ENCODE measurements at regions not wholly inside any gene's neighbourhood (a gene's known extent, or its start where the extent isn't known, plus 50 kb on each side); places are given as distances from the start of the nearest gene placed in this dataset.

DNA sequence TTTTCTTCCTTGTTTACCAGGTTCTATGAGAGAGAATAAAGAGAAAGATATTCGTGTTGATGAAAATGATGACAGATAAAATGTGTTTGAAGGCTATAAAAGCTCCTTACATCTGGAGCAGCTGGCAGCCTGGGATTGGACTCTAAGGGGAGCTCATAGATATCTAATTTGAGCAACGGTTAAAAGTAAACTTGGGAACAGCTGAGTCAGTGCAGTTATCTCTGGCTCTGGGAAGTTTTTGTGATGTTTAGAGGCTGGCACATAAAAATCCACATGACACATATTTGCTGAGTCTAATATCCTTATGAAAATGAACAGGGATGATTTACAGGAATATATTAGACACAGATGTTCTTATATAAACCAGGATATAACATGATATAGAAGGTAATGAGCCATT lies 331.8 kb upstream of the TENM3 start:
- H3K27ac Mint-ChIP-seq (ENCODE audit: unreplicated experiment), result peak overlapping the region; percentile 51

DNA sequence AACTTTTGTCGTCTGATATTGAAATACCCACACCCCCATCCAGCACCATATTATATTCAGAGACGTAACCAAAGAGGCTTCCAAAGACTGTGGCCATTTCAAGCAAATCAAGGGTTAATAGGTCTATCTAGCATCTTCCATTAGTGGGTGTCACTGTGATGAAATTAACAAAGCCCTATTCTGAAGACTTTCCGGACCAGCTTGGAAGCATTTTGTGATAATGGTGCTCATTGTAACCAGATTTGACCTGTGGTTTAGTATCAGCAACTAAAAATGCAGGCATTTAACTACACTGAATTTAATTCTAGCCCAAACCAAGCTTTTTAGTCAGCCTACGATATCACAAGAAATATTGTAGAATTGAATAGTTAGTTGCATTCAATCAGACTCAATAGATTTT lies 309.7 kb upstream of the TENM3 start:
- Mint-ChIP-seq H3K36me3 (ENCODE audit: unreplicated experiment) (peaks cover 8% of the 10 kb centered on the region), H3K4me3 (ENCODE audit: unreplicated experiment) (no peak overlapping the region), H3K27ac (ENCODE audit: unreplicated experiment) (no peak overlapping the region), H3K27me3 (ENCODE audit: unreplicated experiment) (no peaks in the 10 kb centered on the region), H3K4me1 (ENCODE audit: unreplicated experiment) (no peaks in the 10 kb centered on the region), H3K9me3 (ENCODE audit: unreplicated experiment) (peaks cover 26% of the 10 kb centered on the region)
- TF ChIP-seq CTCF (IDR thresholded peaks at IDR 0.05), result no peak
- no peak for DNase-seq (ENCODE audit: extremely low spot score, unreplicated experiment)

More for the DNA sequence above, 331.8 kb upstream of the TENM3 start:
- DNase-seq (ENCODE audit: extremely low spot score, unreplicated experiment), result no peak
- Mint-ChIP-seq H3K9me3 (ENCODE audit: unreplicated experiment) (peaks cover 22% of the 10 kb centered on the region), H3K4me3 (ENCODE audit: unreplicated experiment) (no peak overlapping the region), H3K36me3 (ENCODE audit: unreplicated experiment) (peaks cover 6% of the 10 kb centered on the region), H3K4me1 (ENCODE audit: unreplicated experiment) (peaks cover 27% of the 10 kb centered on the region), H3K27me3 (ENCODE audit: unreplicated experiment) (no peaks in the 10 kb centered on the region)
- peak; percentile 26 for TF ChIP-seq CTCF (IDR thresholded peaks at IDR 0.05)

- DNase-seq (ENCODE audit: extremely low spot score, unreplicated experiment), result no peak
- H3K27me3 Mint-ChIP-seq (ENCODE audit: unreplicated experiment), result no peaks in the 10 kb centered on the region
- no peak overlapping the region for H3K27ac Mint-ChIP-seq (ENCODE audit: unreplicated experiment)
- H3K4me1 Mint-ChIP-seq (ENCODE audit: unreplicated experiment), result no peaks in the 10 kb centered on the region
- no peaks in the 10 kb centered on the region for H3K9me3 Mint-ChIP-seq (ENCODE audit: unreplicated experiment)
- H3K4me3 Mint-ChIP-seq (ENCODE audit: unreplicated experiment), result no peak overlapping the region
- TF ChIP-seq CTCF (IDR thresholded peaks at IDR 0.05), result no peak
- H3K36me3 Mint-ChIP-seq (ENCODE audit: unreplicated experiment), result no peaks in the 10 kb centered on the region
Measured at GRCh38 chr4:181938631-181939030, 304.6 kb upstream of the TENM3 start.

DNA sequence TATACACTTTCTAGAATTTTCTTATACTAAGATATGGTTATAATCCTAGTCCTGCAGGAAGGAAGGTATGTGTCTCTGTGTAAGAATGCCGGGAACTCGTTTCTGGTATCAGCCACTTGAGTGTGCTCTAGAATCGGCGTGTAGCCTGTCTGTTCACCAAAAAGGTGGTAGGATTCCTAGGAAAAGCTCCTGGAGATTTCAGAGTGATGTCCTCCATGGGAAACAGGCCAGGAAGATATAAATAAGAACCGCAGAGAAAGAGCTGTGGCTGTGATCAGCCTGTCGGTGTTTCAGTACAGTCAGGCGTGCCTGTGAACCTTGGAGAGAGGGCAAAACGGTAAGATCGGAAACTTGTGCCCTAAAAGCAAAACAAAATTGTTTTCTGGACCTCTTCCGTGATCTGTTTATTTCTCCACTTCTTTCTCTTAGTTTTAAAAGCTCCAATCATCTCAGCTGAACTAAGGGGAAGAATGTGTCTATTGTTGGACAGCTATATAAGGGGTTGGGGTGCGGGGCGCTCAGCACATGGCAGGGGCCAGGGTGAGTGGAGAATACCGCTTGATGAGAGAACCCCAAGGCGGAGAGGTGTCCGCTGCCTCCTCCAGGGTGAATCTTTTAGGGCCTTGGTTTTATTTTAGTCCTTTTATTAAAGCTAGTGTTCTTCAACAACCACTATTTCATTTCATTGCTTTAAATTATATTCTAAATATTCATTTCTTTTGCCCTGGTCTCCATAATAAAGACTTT lies 303.8 kb upstream of the TENM3 start:
- Mint-ChIP-seq H3K4me3 (ENCODE audit: unreplicated experiment) (no peak overlapping the region), H3K27me3 (ENCODE audit: unreplicated experiment) (no peaks in the 10 kb centered on the region), H3K36me3 (ENCODE audit: unreplicated experiment) (no peaks in the 10 kb centered on the region), H3K27ac (ENCODE audit: unreplicated experiment) (no peak overlapping the region), H3K9me3 (ENCODE audit: unreplicated experiment) (no peaks in the 10 kb centered on the region), H3K4me1 (ENCODE audit: unreplicated experiment) (no peaks in the 10 kb centered on the region)
- no peak for TF ChIP-seq CTCF (IDR thresholded peaks at IDR 0.05)
- DNase-seq (ENCODE audit: extremely low spot score, unreplicated experiment), result no peak

DNA sequence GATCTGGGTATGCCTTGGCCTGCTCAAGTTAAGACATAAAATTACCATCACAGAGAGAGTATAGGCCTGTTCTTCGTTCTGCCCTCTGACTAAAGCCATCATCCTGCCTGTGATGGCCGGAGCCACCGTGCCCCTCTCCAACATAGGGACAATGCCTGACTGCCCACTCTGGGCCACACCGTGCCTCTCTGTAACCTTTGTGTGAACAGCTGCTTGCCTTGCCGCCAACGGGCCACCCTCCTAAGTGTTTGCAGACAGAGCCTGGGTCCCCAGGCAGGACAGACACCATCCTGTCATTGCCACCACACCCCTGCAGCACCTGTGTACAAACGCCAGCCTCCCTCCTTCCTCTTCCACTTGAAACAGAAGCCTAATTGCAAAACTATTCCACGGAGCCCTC lies 298.7 kb upstream of the TENM3 start:
- no peaks in the 10 kb centered on the region for H3K27me3 Mint-ChIP-seq (ENCODE audit: unreplicated experiment)
- no peaks in the 10 kb centered on the region for H3K9me3 Mint-ChIP-seq (ENCODE audit: unreplicated experiment)
- H3K4me3 Mint-ChIP-seq (ENCODE audit: unreplicated experiment), result no peak overlapping the region
- no peaks in the 10 kb centered on the region for H3K36me3 Mint-ChIP-seq (ENCODE audit: unreplicated experiment)
- no peak for TF ChIP-seq CTCF (IDR thresholded peaks at IDR 0.05)
- no peaks in the 10 kb centered on the region for H3K4me1 Mint-ChIP-seq (ENCODE audit: unreplicated experiment)
- no peak overlapping the region for H3K27ac Mint-ChIP-seq (ENCODE audit: unreplicated experiment)
- DNase-seq (ENCODE audit: extremely low spot score, unreplicated experiment), result no peak

All from osteocyte (in vitro differentiated cells).